Panc1 (cell line): ENCODE measurements at regions not wholly inside any gene's neighbourhood (a gene's known extent, or its start where the extent isn't known, plus 50 kb on each side); places are given as distances from the start of the nearest gene placed in this dataset.

Experiments used
- ATAC-seq: fragments of 200-7000 bp; cut with Tn5 transposase; 2 replicates; pipeline ENCODE4 v1.9.1; 2020; ENCODE audit warnings: mild to moderate bottlenecking, moderate library complexity
- BruUV-seq: library from RNA; stranded (reverse); fragments of 400-500 nt; replicated peaks from 2 replicates; lab custom pipeline; 2021; lab: Mats Ljungman, UMichigan
- CTCF ChIA-PET: fragments of 300-600 bp; sonication (Branson Sonifier 250); formaldehyde crosslinking; loops from one replicate; lab custom pipeline; 2022; ENCODE audit warnings: antibody characterized with exemption; lab: Charles Lee
- POLR2A ChIA-PET: fragments of 300-600 bp; sonication (Branson Sonifier 250); formaldehyde crosslinking; loops from one replicate; lab custom pipeline; 2022; ENCODE audit warnings: antibody characterized with exemption; lab: Charles Lee
- DNase-seq: peaks from one replicate; pipeline ENCODE4 v3.0.0-alpha.2; 2010; ENCODE audit warnings: low read depth, low spot score
- H3K27ac ChIP-seq: 2 replicates; pipeline ENCODE4 v1.5.1; 2011; ENCODE audit warnings: mild to moderate bottlenecking, low read length, inconsistent platforms
- H3K27me3 ChIP-seq: fragments of 200-500 bp; sonication (Bioruptor generic); 2 replicates; pipeline ENCODE4 v1.6.0; 2014; ENCODE audit warnings: low read length, inconsistent platforms; ENCODE audit not compliant: control insufficient read depth, insufficient read depth
- H3K36me3 ChIP-seq: fragments of 200-500 bp; sonication (Bioruptor generic); 2 replicates; pipeline ENCODE4 v1.5.1; 2014; ENCODE audit warnings: inconsistent platforms, mild to moderate bottlenecking, low read length, moderate library complexity; ENCODE audit not compliant: control insufficient read depth, insufficient read depth
- H3K4me1 ChIP-seq: 2 replicates; pipeline ENCODE4 v1.5.1; 2011; ENCODE audit warnings: inconsistent platforms, mild to moderate bottlenecking, low read length, moderate library complexity; ENCODE audit not compliant: control insufficient read depth, insufficient read depth
- H3K4me3 ChIP-seq, 2 experiments: 2 replicates each; pipeline ENCODE4 v1.5.1; 2011 to 2012; ENCODE audit warnings: low read depth in 2 of 2, low read length in 2 of 2, mild to moderate bottlenecking in 2 of 2, inconsistent platforms in 1 of 2, moderate library complexity in 1 of 2
- H3K9me3 ChIP-seq: fragments of 200-500 bp; sonication (Bioruptor generic); 2 replicates; pipeline ENCODE4 v1.5.1; 2014; ENCODE audit warnings: low read depth, mild to moderate bottlenecking, inconsistent platforms, low read length, moderate library complexity; ENCODE audit not compliant: control insufficient read depth, insufficient read depth
- CTCF ChIP-seq: fragments of 450-650 bp; IDR thresholded peaks from 2 replicates; pipeline ENCODE4 v1.5.1; 2017; ENCODE audit warnings: mild to moderate bottlenecking
- POLR2AphosphoS5 ChIP-seq: IDR thresholded peaks from 2 replicates; pipeline ENCODE4 v1.6.1; 2012; ENCODE audit warnings: mild to moderate bottlenecking, low read depth, low read length, moderate library complexity
- REST ChIP-seq, 2 experiments: IDR thresholded peaks; 2 replicates each; pipeline ENCODE4 v1.6.1; 2011 to 2012; ENCODE audit warnings: low read depth in 2 of 2, control low read depth in 1 of 2, low read length in 1 of 2, mild to moderate bottlenecking in 1 of 2, moderate library complexity in 1 of 2; ENCODE audit not compliant: insufficient read depth in 1 of 2
- SIN3A ChIP-seq: IDR thresholded peaks from 2 replicates; pipeline ENCODE4 v1.6.1; 2012; ENCODE audit warnings: low read depth, mild to moderate bottlenecking, low read length, moderate library complexity, borderline replicate concordance; ENCODE audit not compliant: insufficient read depth
- TCF7L2 ChIP-seq: IDR thresholded peaks from 2 replicates; pipeline ENCODE4 v1.6.1; 2011; ENCODE audit warnings: mild to moderate bottlenecking, low read depth, low read length, inconsistent platforms
- in situ Hi-C: cut with HindIII; loops from 2 replicates; pipeline ENCODE4 v1.10.0; 2016; ENCODE audit warnings: low sequenced_read_pairs, low pct_unique_long_range_greater_than_20kb
- intact Hi-C: fragments of 100-400 bp; cut with micrococcal nuclease; formaldehyde crosslinking; loops from one replicate; pipeline ENCODE4 v1.10.0; 2022; ENCODE audit not compliant: unreplicated experiment

GRCh38 chr17:36881323-36881722, 56.0 kb upstream of the LHX1 start:
- H3K4me3 ChIP-seq: no peak overlapping the region
- intact Hi-C loops: no loop called here
- H3K36me3 ChIP-seq: no peaks in the 10 kb centered on the region
- H3K9me3 ChIP-seq: no peaks in the 10 kb centered on the region
- no TSS peak for BruUV-seq
- ChIA-PET CTCF (no interaction called here), POLR2A (no interaction called here)
- DNase-seq: no peak
- no peaks in the 10 kb centered on the region for H3K4me1 ChIP-seq
- in situ Hi-C loops: no loop called here
- ATAC-seq: no peak
- H3K27ac ChIP-seq: no peak overlapping the region
- TF ChIP-seq POLR2AphosphoS5 (no peak), REST (IDR thresholded peaks at IDR 0.05; ENCODE audit: insufficient read depth in 1 of 2, low read depth in 2 of 2, low read length in 1 of 2) (no peak), TCF7L2 (no peak), CTCF (no peak), SIN3A (no peak)
- H3K27me3 ChIP-seq: no peaks in the 10 kb centered on the region

GRCh38 chr17:36884495-36885152, 52.7 kb upstream of the LHX1 start:
- POLR2A ChIA-PET: no interaction called here
- intact Hi-C loops: no loop called here
- in situ Hi-C loops: no loop called here
- CTCF ChIA-PET: no interaction called here
- no peak overlapping the region for H3K27ac ChIP-seq
- no peaks in the 10 kb centered on the region for H3K9me3 ChIP-seq
- H3K27me3 ChIP-seq: no peaks in the 10 kb centered on the region
- H3K4me3 ChIP-seq: no peak overlapping the region
- no peaks in the 10 kb centered on the region for H3K36me3 ChIP-seq
- TF ChIP-seq TCF7L2: no peak
- TF ChIP-seq CTCF: no peak
- no peak for TF ChIP-seq POLR2AphosphoS5
- no peak for TF ChIP-seq REST (IDR thresholded peaks at IDR 0.05; ENCODE audit: insufficient read depth in 1 of 2, low read depth in 2 of 2, low read length in 1 of 2)
- no peak for TF ChIP-seq SIN3A
- no TSS peak for BruUV-seq
- no peaks in the 10 kb centered on the region for H3K4me1 ChIP-seq
- DNase-seq (no peak), ATAC-seq (no peak)
